Osteoblast (primary cell): ENCODE measurements at regions not wholly inside any gene's neighbourhood (a gene's known extent, or its start where the extent isn't known, plus 50 kb on each side); places are given as distances from the start of the nearest gene placed in this dataset.

Source experiments
- DNase-seq: peaks from one replicate; pipeline ENCODE4 v3.0.0; 2011; ENCODE audit warnings: low spot score, mixed read lengths; ENCODE audit not compliant: insufficient read length; ENCODE audit errors: missing footprints
- H2AFZ ChIP-seq: 2 replicates; pipeline ENCODE4 v1.6.0; 2011; ENCODE audit warnings: mild to moderate bottlenecking, low read length
- H3K27ac ChIP-seq: 2 replicates; pipeline ENCODE4 v1.5.1; 2011; ENCODE audit warnings: mild to moderate bottlenecking, low read depth, low read length, moderate library complexity
- H3K27me3 ChIP-seq: 2 replicates; pipeline ENCODE4 v1.6.0; 2012; ENCODE audit warnings: mild to moderate bottlenecking, control low read depth, inconsistent platforms, low read length, moderate library complexity; ENCODE audit not compliant: insufficient read depth
- H3K36me3 ChIP-seq: 2 replicates; pipeline ENCODE4 v1.5.1; 2011; ENCODE audit warnings: mild to moderate bottlenecking, low read length, control low read depth, moderate library complexity; ENCODE audit not compliant: insufficient read depth
- H3K4me1 ChIP-seq: 2 replicates; pipeline ENCODE4 v1.5.1; 2011; ENCODE audit warnings: mild to moderate bottlenecking, low read length, control low read depth, moderate library complexity; ENCODE audit not compliant: insufficient read depth
- H3K4me2 ChIP-seq: 2 replicates; pipeline ENCODE4 v1.6.0; 2011; ENCODE audit warnings: mild to moderate bottlenecking, low read length; ENCODE audit not compliant: insufficient read depth
- H3K4me3 ChIP-seq: fragments of 200-600 bp; sonication (generic); 3 replicates; pipeline ENCODE4 v1.5.1; 2012; ENCODE audit warnings: mild to moderate bottlenecking, low read length, inconsistent platforms; ENCODE audit not compliant: insufficient read depth
- H3K79me2 ChIP-seq: 2 replicates; pipeline ENCODE4 v1.6.0; 2012; ENCODE audit warnings: mild to moderate bottlenecking, low read length, control low read depth, inconsistent platforms; ENCODE audit not compliant: insufficient read depth
- H3K9me3 ChIP-seq: 2 replicates; pipeline ENCODE4 v1.5.1; 2011; ENCODE audit warnings: low read depth, low read length, control low read depth
- H4K20me1 ChIP-seq: 2 replicates; pipeline ENCODE4 v1.6.0; 2012; ENCODE audit warnings: mild to moderate bottlenecking, low read length, control low read depth; ENCODE audit not compliant: insufficient read depth
- CTCF ChIP-seq: IDR thresholded peaks from 2 replicates; pipeline ENCODE4 v1.5.1; 2011; ENCODE audit warnings: mild to moderate bottlenecking, low read depth, low read length, moderate library complexity; ENCODE audit errors: extremely low read depth

GRCh38 chr9:108724122-108724521 lies 131.7 kb downstream of the ACTL7B start:
- no peak for TF ChIP-seq CTCF
- Histone ChIP-seq H3K9me3 (no peaks in the 10 kb centered on the region), H3K36me3 (no peaks in the 10 kb centered on the region), H3K4me3 (no peak overlapping the region), H4K20me1 (no peaks in the 10 kb centered on the region), H3K79me2 (no peaks in the 10 kb centered on the region), H2AFZ (no peak overlapping the region), H3K27ac (no peak overlapping the region), H3K4me2 (no peak overlapping the region), H3K27me3 (no peaks in the 10 kb centered on the region), H3K4me1 (peaks cover 8% of the 10 kb centered on the region)
- DNase-seq, result no peak

- TF ChIP-seq CTCF, result no peak
- no peaks in the 10 kb centered on the region for H3K36me3 ChIP-seq
- DNase-seq, result no peak
These were observed 133.4 kb downstream of the ACTL7B start for GRCh38 chr9:108722396-108722795.

DNA sequence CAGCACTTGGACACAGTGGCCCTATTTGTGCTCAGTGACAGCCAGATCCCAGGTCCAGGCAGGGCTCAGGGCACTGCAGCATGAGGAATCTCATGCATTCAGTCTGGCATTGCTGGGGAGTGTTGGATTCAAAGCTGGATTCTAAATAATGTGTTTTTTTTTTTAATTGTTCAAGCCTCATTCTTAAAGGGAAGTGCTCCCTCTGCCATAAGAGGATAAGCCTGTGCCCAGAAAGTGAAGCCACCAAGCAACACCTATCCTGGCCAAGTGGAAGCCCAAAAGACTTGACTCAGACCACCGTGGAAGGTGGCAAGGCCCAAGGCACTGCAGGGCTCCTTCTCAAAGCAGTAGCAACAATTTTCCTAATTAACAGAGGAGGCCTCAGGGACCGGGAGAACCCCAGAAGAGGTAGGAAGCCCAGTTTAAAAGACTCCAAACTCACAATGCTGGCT lies 135.6 kb downstream of the ACTL7B start:
- no peak for TF ChIP-seq CTCF
- no peaks in the 10 kb centered on the region for H3K4me1 ChIP-seq
- no peaks in the 10 kb centered on the region for H4K20me1 ChIP-seq
- H3K79me2 ChIP-seq, result no peaks in the 10 kb centered on the region
- H3K27ac ChIP-seq, result no peak overlapping the region
- no peak for DNase-seq
- no peak overlapping the region for H3K4me3 ChIP-seq
- H3K9me3 ChIP-seq, result no peaks in the 10 kb centered on the region
- H3K27me3 ChIP-seq, result no peaks in the 10 kb centered on the region
- no peaks in the 10 kb centered on the region for H3K36me3 ChIP-seq
- no peak overlapping the region for H2AFZ ChIP-seq
- H3K4me2 ChIP-seq, result no peak overlapping the region

More at GRCh38 chr9:108722396-108722795, 133.4 kb downstream of the ACTL7B start:
- H4K20me1 ChIP-seq, result no peaks in the 10 kb centered on the region
- no peaks in the 10 kb centered on the region for H3K79me2 ChIP-seq
- H2AFZ ChIP-seq, result no peak overlapping the region
- no peaks in the 10 kb centered on the region for H3K27me3 ChIP-seq
- H3K27ac ChIP-seq, result no peak overlapping the region
- H3K4me1 ChIP-seq, result peaks cover under 1% of the 10 kb centered on the region
- no peaks in the 10 kb centered on the region for H3K9me3 ChIP-seq
- H3K4me3 ChIP-seq, result no peak overlapping the region
- H3K4me2 ChIP-seq, result no peak overlapping the region

- H3K27ac ChIP-seq, result no peak overlapping the region
- H3K27me3 ChIP-seq, result peaks cover 19% of the 10 kb centered on the region
- H3K9me3 ChIP-seq, result no peaks in the 10 kb centered on the region
- no peak overlapping the region for H2AFZ ChIP-seq
- no peaks in the 10 kb centered on the region for H3K79me2 ChIP-seq
- DNase-seq, result no peak
- TF ChIP-seq CTCF, result no peak
- H4K20me1 ChIP-seq, result no peaks in the 10 kb centered on the region
- no peaks in the 10 kb centered on the region for H3K4me1 ChIP-seq
- no peak overlapping the region for H3K4me3 ChIP-seq
- no peaks in the 10 kb centered on the region for H3K36me3 ChIP-seq
- H3K4me2 ChIP-seq, result no peak overlapping the region
These were observed 145.4 kb downstream of the ACTL7B start for GRCh38 chr9:108710424-108710823.
